HCT116 (cell line): ENCODE measurements at regions not wholly inside any gene's neighbourhood (a gene's known extent, or its start where the extent isn't known, plus 50 kb on each side); places are given as distances from the start of the nearest gene placed in this dataset.

Experiments
- ATAC-seq: fragments of 200-7000 bp; cut with Tn5 transposase; 2 replicates; pipeline ENCODE4 v1.9.1; 2020; ENCODE audit warnings: mild to moderate bottlenecking, moderate library complexity
- BruUV-seq: library from RNA; stranded (reverse); fragments of 400-500 nt; replicated peaks from 2 replicates; lab custom pipeline; 2021; lab: Mats Ljungman, UMichigan
- CTCF ChIA-PET: fragments of 300-600 bp; sonication (Branson Sonifier 250); formaldehyde crosslinking; loops from one replicate; lab custom pipeline; 2021; ENCODE audit warnings: antibody characterized with exemption; lab: Charles Lee
- POLR2A ChIA-PET: fragments of 300-600, 350-600 bp; sonication (Branson Sonifier 250); formaldehyde crosslinking; loops from one replicate; lab custom pipeline; 2021; ENCODE audit warnings: antibody characterized with exemption; lab: Charles Lee
- RAD21 ChIA-PET, 2 experiments: fragments of 300-600 bp; sonication (Branson Sonifier 250); formaldehyde crosslinking; loops; one replicate each; lab custom pipeline; 2023; ENCODE audit warnings: low total read pairs in 2 of 2; ENCODE audit not compliant: uncharacterized antibody in 2 of 2, unreplicated experiment in 2 of 2, low non-redundant PET in 1 of 2; lab: Charles Lee
- DNase-seq: peaks from one replicate; pipeline ENCODE4 v3.0.0-alpha.2; 2010; ENCODE audit warnings: low read depth, low spot score
- H2AFZ ChIP-seq: fragments of 200-600 bp; shearing (Covaris generic), sonication (generic); 2 replicates; pipeline ENCODE4 v1.6.1; 2017; ENCODE audit warnings: low read depth, mixed run types, mixed read lengths, antibody characterized with exemption, low read length; ENCODE audit not compliant: poor library complexity, severe bottlenecking
- H3K27ac ChIP-seq: 2 replicates; pipeline ENCODE4 v1.5.1; 2012; ENCODE audit warnings: low read depth, low read length
- H3K27me3 ChIP-seq: fragments of 200-600 bp; sonication (generic); 2 replicates; pipeline ENCODE4 v1.6.1; 2016; ENCODE audit warnings: mixed run types, low read length, mixed read lengths; ENCODE audit not compliant: insufficient read depth
- H3K36me3 ChIP-seq, 2 experiments: fragments of 200-500 bp in 1 of 2; fragments of 200-600 bp in 1 of 2; sonication (Bioruptor generic) in 1 of 2; sonication (generic) in 1 of 2; 2 replicates each; pipeline versions ENCODE4 v1.5.1 to v1.6.1; 2014 to 2016; ENCODE audit warnings: low read length in 2 of 2, inconsistent platforms in 1 of 2, mixed read lengths in 1 of 2, mixed run types in 1 of 2; ENCODE audit not compliant: insufficient read depth in 2 of 2, control insufficient read depth in 1 of 2
- H3K4me1 ChIP-seq, 2 experiments: fragments of 200-600 bp in 1 of 2; sonication (generic) in 1 of 2; 2 replicates each; pipeline versions ENCODE4 v1.5.1 to v1.6.1; 2012 to 2017; ENCODE audit warnings: low read length in 2 of 2, inconsistent platforms in 1 of 2, mild to moderate bottlenecking in 1 of 2, mixed read lengths in 1 of 2, mixed run types in 1 of 2, moderate library complexity in 1 of 2; ENCODE audit not compliant: insufficient read depth in 2 of 2, control insufficient read depth in 1 of 2
- H3K4me2 ChIP-seq: fragments of 200-600 bp; sonication (generic); 2 replicates; pipeline ENCODE4 v1.6.1; 2017; ENCODE audit warnings: mixed run types, low read length, mixed read lengths
- H3K4me3 ChIP-seq, 2 experiments: fragments of 200-600 bp in 1 of 2; sonication (generic) in 1 of 2; replicated peaks in 1 of 2; 2 replicates each; pipeline ENCODE4 v1.5.1; 2011 to 2016; ENCODE audit warnings: low read length in 2 of 2, control low read depth in 1 of 2, low read depth in 1 of 2, mild to moderate bottlenecking in 1 of 2, mixed read lengths in 1 of 2, mixed run types in 1 of 2
- H3K79me2 ChIP-seq: fragments of 200-600 bp; sonication (generic); 2 replicates; pipeline ENCODE4 v1.6.1; 2017; ENCODE audit warnings: mild to moderate bottlenecking, mixed run types, low read length, moderate library complexity, mixed read lengths; ENCODE audit not compliant: insufficient read depth
- H3K9ac ChIP-seq: fragments of 200-600 bp; sonication (generic); 2 replicates; pipeline ENCODE4 v1.6.1; 2016; ENCODE audit warnings: low read length, mixed read lengths
- H3K9me2 ChIP-seq: fragments of 200-600 bp; sonication (generic), shearing (Covaris generic); 2 replicates; pipeline ENCODE4 v1.6.1; 2017; ENCODE audit warnings: mixed run types, mild to moderate bottlenecking, moderate library complexity; ENCODE audit not compliant: insufficient read depth
- H3K9me3 ChIP-seq, 2 experiments: fragments of 200-500 bp in 1 of 2; fragments of 200-600 bp in 1 of 2; sonication (Bioruptor generic) in 1 of 2; sonication (generic) in 1 of 2; 2 replicates each; pipeline ENCODE4 v1.6.1; 2014 to 2017; ENCODE audit warnings: low read length in 2 of 2, mixed read lengths in 2 of 2, inconsistent platforms in 1 of 2, low read depth in 1 of 2, mild to moderate bottlenecking in 1 of 2, mixed run types in 1 of 2, moderate library complexity in 1 of 2; ENCODE audit not compliant: control insufficient read depth in 1 of 2, insufficient read depth in 1 of 2
- H4K20me1 ChIP-seq: fragments of 200-600 bp; sonication (generic), shearing (Covaris generic); 2 replicates; pipeline ENCODE4 v1.6.1; 2017; ENCODE audit warnings: mixed run types, mild to moderate bottlenecking, moderate library complexity; ENCODE audit not compliant: insufficient read depth
- CBX3 ChIP-seq: IDR thresholded peaks from 2 replicates; pipeline ENCODE4 v1.6.1; 2012; ENCODE audit warnings: low read depth
- CEBPB ChIP-seq: IDR thresholded peaks from 2 replicates; pipeline ENCODE4 v1.6.1; 2012; ENCODE audit warnings: low read depth
- EGR1 ChIP-seq: IDR thresholded peaks from 2 replicates; pipeline ENCODE4 v1.6.1; 2012; ENCODE audit warnings: low read depth
- ELF1 ChIP-seq: IDR thresholded peaks from 2 replicates; pipeline ENCODE4 v1.6.1; 2012; ENCODE audit warnings: low read depth, borderline replicate concordance
- FOSL1 ChIP-seq: IDR thresholded peaks from 2 replicates; pipeline ENCODE4 v1.6.1; 2012; ENCODE audit warnings: low read depth
- JUND ChIP-seq: IDR thresholded peaks from 2 replicates; pipeline ENCODE4 v1.6.1; 2012
- POLR2A ChIP-seq: IDR thresholded peaks from 2 replicates; pipeline ENCODE4 v1.7.0; 2011; ENCODE audit warnings: borderline replicate concordance; ENCODE audit not compliant: insufficient read depth, insufficient read length; ENCODE audit errors: extremely low read depth
- RAD21 ChIP-seq: IDR thresholded peaks from 2 replicates; pipeline ENCODE4 v1.6.1; 2012; ENCODE audit warnings: low read depth, mild to moderate bottlenecking
- SP1 ChIP-seq: IDR thresholded peaks from 2 replicates; pipeline ENCODE4 v1.6.1; 2012; ENCODE audit warnings: low read depth
- SRF ChIP-seq: IDR thresholded peaks from 2 replicates; pipeline ENCODE4 v1.6.1; 2012; ENCODE audit warnings: low read depth
- TCF7L2 ChIP-seq: IDR thresholded peaks from 2 replicates; pipeline ENCODE4 v1.7.0; 2011; ENCODE audit warnings: borderline replicate concordance, inconsistent platforms; ENCODE audit not compliant: insufficient read depth, insufficient read length; ENCODE audit errors: extremely low read depth
- YY1 ChIP-seq: IDR thresholded peaks from 2 replicates; pipeline ENCODE4 v1.6.1; 2011; ENCODE audit warnings: low read length, low read depth, moderate library complexity, mild to moderate bottlenecking; ENCODE audit not compliant: insufficient replicate concordance; ENCODE audit errors: extremely low read depth
- intact Hi-C: fragments of 100-400 bp; cut with micrococcal nuclease; formaldehyde crosslinking; loops from 2 replicates; pipeline ENCODE4 v1.10.0; 2022
- TF ChIP-seq, protein P1 (sequence below), 3 experiments: fragments of 200-600 bp in 1 of 3; sonication (generic) in 1 of 3; IDR thresholded peaks in 2 of 3; conservative IDR thresholded peaks in 1 of 3; 2 replicates each; pipeline ENCODE4 v1.5.1; 2012 to 2017; ENCODE audit warnings: low read depth in 2 of 3, low read length in 2 of 3, antibody characterized with exemption in 1 of 3, borderline replicate concordance in 1 of 3, control low read depth in 1 of 3, mild to moderate bottlenecking in 1 of 3, mixed read lengths in 1 of 3, mixed run types in 1 of 3, moderate library complexity in 1 of 3; ENCODE audit not compliant: insufficient read depth in 1 of 3
- TF ChIP-seq, protein P2 (sequence below): IDR thresholded peaks from 2 replicates; pipeline ENCODE4 v1.6.1; 2011; ENCODE audit warnings: mild to moderate bottlenecking, low read length, moderate library complexity; ENCODE audit not compliant: insufficient replicate concordance; ENCODE audit errors: extremely low read depth
- TF ChIP-seq, protein P3 (sequence below): IDR thresholded peaks from 2 replicates; pipeline ENCODE4 v1.6.1; 2012; ENCODE audit warnings: low read depth
- TF ChIP-seq, protein P4 (sequence below): IDR thresholded peaks from 2 replicates; pipeline ENCODE4 v1.6.1; 2012

DNA sequence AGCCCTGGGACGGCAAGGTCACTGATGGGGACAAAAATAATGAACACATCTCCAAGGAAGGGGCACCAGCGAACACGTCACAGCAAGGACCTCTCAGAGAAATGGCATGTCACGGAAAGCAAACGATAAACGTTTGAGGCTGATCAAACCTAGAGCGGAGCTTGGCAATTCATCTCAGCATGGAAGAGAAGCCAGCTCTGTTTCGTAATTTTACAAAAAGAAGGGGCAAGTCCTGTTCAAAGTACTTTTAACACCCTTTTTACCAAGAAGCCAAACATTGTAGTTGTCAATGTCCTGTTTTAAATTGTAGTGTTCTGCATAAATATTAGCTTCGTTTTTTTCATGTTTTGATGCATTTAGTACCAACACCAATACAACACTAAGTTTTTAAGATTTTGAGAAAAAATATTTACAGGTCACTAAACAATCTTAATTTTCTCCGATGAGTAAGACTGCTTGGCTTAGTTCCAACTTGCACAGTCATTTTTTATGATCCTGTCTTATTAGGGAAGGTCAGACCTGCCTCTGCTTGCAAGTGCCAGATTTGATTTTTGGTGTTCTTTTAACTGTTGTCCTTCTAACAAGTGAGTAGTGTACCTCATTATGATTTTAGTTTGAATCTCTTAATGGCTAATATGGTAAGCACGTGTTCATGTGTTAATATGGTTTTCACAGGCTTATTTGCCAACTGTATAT is 818.5 kb upstream of the SALL3 start:
- TF ChIP-seq, protein P1, sequence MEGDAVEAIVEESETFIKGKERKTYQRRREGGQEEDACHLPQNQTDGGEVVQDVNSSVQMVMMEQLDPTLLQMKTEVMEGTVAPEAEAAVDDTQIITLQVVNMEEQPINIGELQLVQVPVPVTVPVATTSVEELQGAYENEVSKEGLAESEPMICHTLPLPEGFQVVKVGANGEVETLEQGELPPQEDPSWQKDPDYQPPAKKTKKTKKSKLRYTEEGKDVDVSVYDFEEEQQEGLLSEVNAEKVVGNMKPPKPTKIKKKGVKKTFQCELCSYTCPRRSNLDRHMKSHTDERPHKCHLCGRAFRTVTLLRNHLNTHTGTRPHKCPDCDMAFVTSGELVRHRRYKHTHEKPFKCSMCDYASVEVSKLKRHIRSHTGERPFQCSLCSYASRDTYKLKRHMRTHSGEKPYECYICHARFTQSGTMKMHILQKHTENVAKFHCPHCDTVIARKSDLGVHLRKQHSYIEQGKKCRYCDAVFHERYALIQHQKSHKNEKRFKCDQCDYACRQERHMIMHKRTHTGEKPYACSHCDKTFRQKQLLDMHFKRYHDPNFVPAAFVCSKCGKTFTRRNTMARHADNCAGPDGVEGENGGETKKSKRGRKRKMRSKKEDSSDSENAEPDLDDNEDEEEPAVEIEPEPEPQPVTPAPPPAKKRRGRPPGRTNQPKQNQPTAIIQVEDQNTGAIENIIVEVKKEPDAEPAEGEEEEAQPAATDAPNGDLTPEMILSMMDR (IDR thresholded peaks at IDR 0.05 in 2 of 3, conservative IDR thresholded peaks at IDR 0.05 in 1 of 3; ENCODE audit: borderline replicate concordance in 1 of 3, insufficient read depth in 1 of 3, low read depth in 2 of 3, low read length in 2 of 3) = no peak
- TF ChIP-seq SRF (no peak), YY1 (no peak), SP1 (no peak), POLR2A (no peak), CBX3 (no peak), EGR1 (no peak), FOSL1 (no peak), ELF1 (no peak), JUND (no peak), RAD21 (no peak), TCF7L2 (no peak), CEBPB (no peak)
- TF ChIP-seq, protein P2, sequence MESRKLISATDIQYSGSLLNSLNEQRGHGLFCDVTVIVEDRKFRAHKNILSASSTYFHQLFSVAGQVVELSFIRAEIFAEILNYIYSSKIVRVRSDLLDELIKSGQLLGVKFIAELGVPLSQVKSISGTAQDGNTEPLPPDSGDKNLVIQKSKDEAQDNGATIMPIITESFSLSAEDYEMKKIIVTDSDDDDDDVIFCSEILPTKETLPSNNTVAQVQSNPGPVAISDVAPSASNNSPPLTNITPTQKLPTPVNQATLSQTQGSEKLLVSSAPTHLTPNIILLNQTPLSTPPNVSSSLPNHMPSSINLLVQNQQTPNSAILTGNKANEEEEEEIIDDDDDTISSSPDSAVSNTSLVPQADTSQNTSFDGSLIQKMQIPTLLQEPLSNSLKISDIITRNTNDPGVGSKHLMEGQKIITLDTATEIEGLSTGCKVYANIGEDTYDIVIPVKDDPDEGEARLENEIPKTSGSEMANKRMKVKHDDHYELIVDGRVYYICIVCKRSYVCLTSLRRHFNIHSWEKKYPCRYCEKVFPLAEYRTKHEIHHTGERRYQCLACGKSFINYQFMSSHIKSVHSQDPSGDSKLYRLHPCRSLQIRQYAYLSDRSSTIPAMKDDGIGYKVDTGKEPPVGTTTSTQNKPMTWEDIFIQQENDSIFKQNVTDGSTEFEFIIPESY = no peak
- TF ChIP-seq, protein P3, sequence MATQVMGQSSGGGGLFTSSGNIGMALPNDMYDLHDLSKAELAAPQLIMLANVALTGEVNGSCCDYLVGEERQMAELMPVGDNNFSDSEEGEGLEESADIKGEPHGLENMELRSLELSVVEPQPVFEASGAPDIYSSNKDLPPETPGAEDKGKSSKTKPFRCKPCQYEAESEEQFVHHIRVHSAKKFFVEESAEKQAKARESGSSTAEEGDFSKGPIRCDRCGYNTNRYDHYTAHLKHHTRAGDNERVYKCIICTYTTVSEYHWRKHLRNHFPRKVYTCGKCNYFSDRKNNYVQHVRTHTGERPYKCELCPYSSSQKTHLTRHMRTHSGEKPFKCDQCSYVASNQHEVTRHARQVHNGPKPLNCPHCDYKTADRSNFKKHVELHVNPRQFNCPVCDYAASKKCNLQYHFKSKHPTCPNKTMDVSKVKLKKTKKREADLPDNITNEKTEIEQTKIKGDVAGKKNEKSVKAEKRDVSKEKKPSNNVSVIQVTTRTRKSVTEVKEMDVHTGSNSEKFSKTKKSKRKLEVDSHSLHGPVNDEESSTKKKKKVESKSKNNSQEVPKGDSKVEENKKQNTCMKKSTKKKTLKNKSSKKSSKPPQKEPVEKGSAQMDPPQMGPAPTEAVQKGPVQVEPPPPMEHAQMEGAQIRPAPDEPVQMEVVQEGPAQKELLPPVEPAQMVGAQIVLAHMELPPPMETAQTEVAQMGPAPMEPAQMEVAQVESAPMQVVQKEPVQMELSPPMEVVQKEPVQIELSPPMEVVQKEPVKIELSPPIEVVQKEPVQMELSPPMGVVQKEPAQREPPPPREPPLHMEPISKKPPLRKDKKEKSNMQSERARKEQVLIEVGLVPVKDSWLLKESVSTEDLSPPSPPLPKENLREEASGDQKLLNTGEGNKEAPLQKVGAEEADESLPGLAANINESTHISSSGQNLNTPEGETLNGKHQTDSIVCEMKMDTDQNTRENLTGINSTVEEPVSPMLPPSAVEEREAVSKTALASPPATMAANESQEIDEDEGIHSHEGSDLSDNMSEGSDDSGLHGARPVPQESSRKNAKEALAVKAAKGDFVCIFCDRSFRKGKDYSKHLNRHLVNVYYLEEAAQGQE = no peak
- TF ChIP-seq, protein P4, sequence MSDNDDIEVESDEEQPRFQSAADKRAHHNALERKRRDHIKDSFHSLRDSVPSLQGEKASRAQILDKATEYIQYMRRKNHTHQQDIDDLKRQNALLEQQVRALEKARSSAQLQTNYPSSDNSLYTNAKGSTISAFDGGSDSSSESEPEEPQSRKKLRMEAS = no peak
- intact Hi-C loops = no loop called here
- Histone ChIP-seq H3K79me2 (no peaks in the 10 kb centered on the region), H3K4me1 (no peaks in the 10 kb centered on the region), H3K27me3 (no peaks in the 10 kb centered on the region), H4K20me1 (no peaks in the 10 kb centered on the region), H2AFZ (no peak overlapping the region), H3K9me3 (peaks cover 0 to 10% of the 10 kb centered on the region in 2 experiments; a peak in 2 of 4 replicates), H3K4me2 (no peak overlapping the region), H3K9ac (no peak overlapping the region), H3K36me3 (no peaks in the 10 kb centered on the region), H3K9me2 (no peaks in the 10 kb centered on the region), H3K27ac (no peak overlapping the region), H3K4me3 (no peak overlapping the region)
- CTCF ChIA-PET = no interaction called here
- BruUV-seq = no TSS peak
- RAD21 ChIA-PET = no interaction called here
- ATAC-seq (no peak), DNase-seq (no peak)
- POLR2A ChIA-PET = no interaction called here
